T-helper 2 cell treated with Interferon-gamma antibody and Interleukin-4, amounts not matched to agents 100 ng/mL and 5 ng/mL, for 36 hours (primary cell): ENCODE measurements at regions not wholly inside any gene's neighbourhood (a gene's known extent, or its start where the extent isn't known, plus 50 kb on each side); places are given as distances from the start of the nearest gene placed in this dataset.
"Not testable (repeated sequence)": the region's sequence is repeated elsewhere in the genome, so short reads cannot be mapped to it uniquely, and the experiment has no call there.

Source experiments
- intact Hi-C: fragments of 100-400 bp; cut with micrococcal nuclease; formaldehyde crosslinking; loops from one replicate; pipeline ENCODE4 v1.15.1; 2023

GRCh38 chr6:12507636-12508035 is 208.9 kb upstream of the PHACTR1 start:
- intact Hi-C loops: no loop called here

GRCh38 chr6:12508553-12508952 is 208.0 kb upstream of the PHACTR1 start:
- intact Hi-C loops: no loop called here

DNA sequence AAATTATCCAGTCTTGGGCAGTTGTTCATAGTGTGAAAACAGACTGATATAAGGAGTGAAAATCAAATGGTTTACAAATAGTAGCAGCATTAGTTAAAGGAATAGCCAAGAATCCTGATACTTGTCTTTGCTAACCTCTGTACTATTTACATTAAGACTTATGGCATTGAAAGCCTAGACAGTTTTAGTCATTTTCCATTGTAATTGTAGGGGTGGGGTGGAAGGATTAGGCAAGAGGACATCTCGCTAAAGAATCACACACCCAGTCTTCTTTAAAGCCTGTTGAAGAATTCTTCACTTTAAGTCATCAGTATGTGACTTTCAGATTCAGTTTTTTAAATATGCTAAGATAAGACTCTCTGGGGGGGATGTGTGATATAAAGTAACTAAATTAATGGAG is 207.5 kb upstream of the PHACTR1 start:
- intact Hi-C loops: no loop called here

DNA sequence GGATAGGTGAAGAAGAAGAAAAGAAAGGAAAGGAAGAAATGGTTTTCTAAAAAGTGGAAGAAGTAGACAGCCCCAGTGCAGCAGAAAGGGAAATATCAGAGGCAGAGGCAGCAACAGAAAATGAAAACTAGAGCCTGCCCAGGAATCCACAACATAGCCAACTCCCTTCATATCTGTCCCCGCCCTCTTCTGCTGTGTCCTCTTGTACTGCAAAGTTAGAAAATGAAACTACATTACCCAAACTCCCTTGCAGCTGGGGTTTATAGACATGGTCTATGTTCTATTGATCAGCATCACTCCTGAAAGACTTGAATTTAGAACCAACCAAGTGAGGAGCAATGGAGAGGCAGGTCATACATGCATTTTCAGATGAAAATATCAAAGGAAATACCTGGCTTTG is 200.5 kb upstream of the PHACTR1 start:
- intact Hi-C loops: no loop called here

DNA sequence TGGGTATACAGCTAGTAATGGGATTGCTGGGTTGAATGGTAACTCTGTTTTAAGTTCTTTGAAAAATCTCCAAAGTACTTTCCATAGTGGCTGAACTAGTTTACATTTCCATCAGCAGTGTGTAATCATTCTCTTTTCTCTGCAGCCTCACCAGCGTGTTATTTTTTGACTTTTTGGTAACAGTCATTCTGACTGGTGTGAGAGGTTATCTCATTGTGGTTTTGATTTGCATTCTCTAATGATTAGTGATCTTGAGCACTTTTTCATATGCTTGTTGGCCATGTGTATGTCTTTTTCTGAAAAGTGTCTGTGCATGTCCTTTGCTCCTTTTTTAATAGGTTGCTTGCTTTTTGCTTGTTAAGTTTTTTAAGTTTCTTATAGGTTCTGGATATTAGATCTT is 194.2 kb upstream of the PHACTR1 start:
- intact Hi-C loops: no loop called here

GRCh38 chr6:12523726-12524125 is 192.8 kb upstream of the PHACTR1 start:
- intact Hi-C loops: no loop called here

- intact Hi-C loops: no loop called here
Observed at GRCh38 chr6:12525276-12525675, 191.3 kb upstream of the PHACTR1 start.

GRCh38 chr6:12527339-12527738 is 189.2 kb upstream of the PHACTR1 start:
- intact Hi-C loops: no loop called here

DNA sequence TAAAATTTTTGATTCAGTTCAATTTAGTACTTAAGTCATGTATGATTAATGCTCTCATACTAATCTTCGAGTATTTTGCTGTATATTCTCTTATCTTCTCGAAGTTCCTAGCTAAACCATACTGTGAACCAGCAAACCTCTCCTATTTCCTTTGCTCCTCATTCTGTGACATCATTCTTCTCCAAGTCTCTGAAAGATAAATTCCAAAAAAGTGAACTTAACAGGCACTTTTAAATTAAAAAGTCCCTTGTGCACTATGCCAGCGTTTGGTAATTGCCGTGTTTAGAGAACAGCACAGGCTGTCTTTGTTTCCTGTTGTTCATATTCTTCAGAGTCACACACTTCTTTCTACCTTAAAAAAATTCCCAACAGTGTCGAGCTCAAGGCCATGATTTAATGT is 188.4 kb upstream of the PHACTR1 start:
- intact Hi-C loops: no loop called here

DNA sequence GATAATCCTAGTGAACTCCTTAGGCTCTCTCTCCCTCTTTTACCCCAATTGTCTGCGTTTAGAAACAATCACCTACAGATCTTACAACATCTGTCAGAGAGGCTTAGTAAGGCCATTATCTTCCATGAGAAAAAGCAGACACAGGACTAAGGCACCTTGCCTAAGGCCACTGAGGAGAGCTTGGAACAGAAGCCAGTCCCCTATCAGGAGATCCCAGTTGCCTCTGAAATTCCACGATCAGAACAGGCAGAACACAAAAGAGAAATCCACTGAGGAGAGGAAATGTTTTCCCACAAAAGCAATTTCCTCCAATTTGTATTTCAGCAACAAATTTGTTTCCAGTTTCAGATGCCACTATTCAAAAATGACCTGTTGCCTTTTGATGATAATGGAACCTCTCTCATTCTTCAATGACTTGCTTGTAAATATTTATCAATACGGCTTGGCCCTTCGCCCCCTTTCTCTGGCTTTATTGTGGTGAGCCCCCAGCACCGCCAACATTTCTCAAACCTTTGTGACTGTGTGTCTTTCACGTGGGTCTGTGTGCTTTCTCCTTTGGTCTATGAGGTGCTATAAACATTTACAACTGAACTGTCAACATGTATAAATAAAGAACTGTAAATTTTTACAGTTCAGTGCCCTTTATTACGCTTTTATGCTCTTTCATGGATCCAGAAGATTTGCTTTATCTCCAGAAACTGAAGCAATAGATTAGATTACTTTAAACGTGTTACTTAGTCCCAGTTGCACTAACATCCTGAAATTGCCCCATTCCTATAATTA is 187.8 kb upstream of the PHACTR1 start:
- intact Hi-C loops: no loop called here

DNA sequence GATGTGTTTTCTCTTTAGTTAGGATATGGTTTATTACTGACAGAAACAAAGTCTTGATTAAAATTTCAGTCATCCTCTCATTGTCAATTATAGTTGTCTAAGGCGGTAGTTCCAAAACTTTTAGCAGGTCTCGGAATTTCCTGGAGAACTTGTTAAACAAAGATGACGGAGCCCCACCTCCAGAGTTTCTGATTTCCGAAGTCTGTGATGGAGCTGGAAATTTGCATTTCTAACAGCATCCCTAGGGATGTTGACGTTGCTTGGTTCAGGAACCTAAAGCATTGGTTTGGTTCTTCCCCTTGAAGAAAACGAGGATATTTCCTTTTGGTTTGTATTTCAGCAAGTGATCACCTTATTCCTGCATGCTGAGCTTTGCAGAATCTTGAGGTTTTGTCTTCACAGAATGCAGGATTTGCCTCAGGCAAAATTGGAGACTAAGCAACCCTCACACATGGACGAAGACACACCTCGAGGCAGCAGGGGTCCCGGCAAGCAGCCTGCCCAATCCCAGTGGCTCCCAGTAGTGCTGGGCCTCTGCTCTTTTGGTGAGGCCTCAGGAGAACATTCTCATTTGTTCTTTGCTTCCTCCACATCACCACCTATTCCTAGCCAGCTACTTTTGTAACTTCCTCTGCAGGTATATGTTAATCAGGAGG is 187.1 kb upstream of the PHACTR1 start:
- intact Hi-C loops: no loop called here

DNA sequence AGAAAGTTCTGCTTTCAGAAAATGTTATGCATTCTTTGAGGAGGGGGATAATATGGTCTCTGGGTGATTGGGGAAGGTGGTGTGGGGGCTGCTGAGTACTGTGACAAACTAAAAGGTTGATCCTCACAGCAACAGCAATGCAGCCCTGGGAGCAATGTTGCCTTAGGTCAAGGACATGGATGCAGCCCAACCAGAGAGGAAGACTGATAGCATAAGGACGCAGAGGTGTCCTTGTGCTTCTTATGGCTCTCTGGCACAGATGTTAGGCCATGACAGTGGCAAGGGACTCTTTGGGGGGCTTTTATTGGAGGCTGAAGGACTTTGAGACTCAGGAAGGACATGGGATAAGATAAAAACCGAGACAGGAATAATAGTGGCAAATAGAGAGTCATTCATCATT is 186.2 kb upstream of the PHACTR1 start:
- intact Hi-C loops: no loop called here

DNA sequence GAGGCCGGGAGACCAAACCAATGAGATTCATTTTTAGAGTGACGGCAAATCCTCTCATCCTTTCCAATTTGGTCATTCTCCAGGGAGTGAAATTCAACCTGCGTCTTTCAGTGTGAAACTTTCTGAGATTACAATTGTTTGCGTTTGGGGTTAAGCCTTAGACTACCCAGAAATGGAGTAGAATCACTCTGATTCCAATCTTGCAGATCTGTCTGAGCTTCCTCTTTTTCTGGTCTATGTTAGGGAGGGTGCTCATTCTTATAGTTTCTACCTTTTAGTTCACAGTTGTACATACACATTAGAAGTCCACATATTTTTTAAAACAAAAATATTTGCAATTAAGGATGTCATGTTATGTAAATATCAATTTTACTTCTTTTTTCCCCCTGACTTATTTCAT is 183.0 kb upstream of the PHACTR1 start:
- intact Hi-C loops: no loop called here

DNA sequence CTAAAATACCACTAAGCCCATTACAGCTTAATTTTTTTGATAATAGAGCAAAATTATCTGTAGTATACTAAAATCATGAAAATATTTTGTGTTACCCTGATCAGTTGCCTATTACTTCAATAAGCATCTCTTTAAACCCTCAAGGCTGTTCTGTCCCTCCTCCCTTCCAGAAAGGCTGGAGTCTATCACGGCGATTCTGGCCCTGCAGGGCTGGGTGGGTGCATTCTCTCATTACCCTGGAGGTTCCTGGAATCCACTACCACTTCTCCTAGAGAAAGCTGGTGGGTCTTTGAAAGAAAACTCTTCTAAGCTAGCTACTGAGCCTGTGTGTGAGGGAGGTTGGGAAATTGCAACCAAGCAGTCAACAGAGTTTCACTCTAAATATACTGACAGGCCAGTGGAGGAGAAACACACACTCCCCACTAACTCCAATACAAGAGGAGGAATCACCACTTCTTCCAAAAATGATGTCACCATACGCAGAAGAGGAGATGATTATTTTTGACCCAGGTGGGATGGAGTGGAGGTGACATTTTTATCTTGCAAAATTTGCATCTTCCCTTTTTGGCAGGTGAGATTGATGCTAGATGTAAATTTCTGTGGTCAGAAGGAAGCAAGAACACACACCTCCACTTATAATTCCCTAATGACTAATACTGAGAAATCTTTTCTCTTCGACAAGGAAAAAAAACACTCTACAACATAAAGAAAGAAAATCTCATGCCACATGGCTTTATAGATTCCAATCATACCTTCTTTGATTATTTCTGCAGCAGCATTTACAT is 182.3 kb upstream of the PHACTR1 start:
- intact Hi-C loops: no loop called here

DNA sequence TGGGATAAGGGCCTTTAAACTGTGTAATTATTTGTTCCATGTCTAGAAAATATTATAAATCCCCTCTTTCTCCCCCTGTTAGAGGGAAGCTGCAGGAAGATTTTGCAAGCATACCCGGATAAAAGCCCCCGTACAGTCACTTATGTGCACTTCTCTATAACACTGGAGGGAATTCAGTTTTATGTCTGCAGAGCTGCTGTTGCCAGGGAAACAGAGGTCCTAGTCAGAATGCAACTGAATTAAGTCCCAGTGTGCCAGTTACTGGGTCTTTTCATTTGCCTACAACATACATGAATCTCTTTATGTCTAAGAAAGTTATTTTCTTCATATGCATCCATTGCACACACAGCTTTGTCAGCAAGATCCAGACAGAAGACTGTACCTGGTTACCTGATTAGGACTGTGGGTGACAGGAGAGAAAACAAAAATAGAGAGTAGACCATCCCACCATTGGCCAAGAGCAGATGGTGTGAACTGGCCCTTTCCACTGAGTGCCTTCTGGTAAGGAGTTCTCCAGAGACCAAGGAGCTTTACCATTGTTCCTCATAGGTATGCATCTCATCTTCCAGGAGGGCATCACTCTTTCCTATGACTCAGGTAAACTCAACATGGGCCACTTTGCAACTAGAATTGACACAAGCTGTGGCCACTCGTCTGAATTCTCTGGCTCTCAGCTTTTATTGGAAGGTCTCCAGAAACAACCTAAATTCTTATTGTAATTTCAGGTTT is 180.8 kb upstream of the PHACTR1 start:
- intact Hi-C loops: no loop called here

DNA sequence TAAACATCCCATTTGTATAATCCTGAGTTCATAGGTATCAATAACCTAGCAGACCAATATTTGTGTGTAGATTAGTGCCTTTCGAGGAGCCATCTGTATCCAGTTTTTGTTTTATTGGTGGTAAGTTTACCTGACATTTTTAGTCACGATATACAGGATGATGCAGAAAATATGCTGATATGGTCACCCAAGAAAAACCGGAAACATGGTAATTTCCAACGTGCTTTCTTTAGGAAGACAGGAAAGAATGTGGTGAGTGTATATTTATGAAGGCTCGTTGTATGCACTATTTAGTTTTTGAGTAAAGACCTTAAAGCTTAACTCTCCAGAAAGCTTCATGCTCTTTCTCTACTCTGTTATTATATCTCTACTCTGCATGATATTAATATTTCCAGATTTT is 180.2 kb upstream of the PHACTR1 start:
- intact Hi-C loops: no loop called here

DNA sequence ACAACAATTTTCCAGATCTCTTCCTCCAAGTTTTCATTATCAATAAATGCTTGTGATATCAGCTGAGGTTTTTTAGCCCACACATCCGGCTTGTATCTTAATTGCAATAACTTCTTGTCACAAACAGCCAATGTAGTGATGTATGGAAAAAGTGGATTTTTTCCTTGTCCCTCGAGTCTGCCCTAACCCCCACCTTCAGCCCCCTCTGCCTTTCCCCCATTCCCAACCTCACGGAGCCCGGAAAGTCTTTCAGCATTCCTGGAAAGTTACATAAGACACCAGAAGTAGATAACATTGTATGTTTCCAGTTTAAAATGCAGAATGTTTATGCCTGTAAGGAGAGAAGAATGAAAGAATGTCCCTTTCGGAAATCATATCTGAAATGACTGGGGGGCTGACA is 179.2 kb upstream of the PHACTR1 start:
- intact Hi-C loops: no loop called here

GRCh38 chr6:12538881-12539357 is 177.6 kb upstream of the PHACTR1 start:
- intact Hi-C loops: no loop called here

DNA sequence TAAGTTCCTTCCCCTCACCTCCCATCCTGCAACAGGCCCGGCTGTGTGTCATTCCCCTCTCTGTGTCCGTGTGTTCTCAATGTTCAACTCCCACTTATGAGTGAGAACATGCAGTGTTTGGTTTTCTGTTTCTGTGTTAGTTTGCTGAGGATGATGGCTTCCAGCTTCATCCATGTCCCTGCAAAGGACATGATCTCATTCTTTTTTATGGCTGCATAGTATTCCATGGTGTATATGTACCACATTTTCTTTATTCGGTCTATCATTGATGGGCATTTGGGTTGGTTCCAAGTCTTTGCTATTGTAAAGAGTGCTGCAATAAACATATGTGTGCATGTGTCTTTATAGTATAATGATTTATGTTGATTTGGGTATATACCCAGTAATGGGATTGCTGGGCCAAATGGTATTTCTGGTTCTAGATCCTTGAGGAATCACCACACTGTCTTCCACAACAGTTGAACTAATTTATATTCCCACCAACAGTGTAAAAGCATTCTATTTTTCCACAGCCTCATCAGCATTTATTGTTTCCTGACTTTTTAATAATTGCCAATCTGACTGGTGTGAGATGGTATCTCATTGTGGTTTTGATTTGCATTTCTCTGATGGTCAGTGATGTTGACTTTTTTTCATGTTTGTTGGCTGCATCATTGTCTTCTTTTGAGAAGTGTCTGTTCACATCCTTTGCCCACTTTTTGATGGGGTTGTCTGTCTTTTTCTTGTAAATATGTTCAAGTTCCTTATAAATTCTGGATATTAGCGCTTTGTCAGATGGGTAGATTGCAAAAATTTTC is 174.1 kb upstream of the PHACTR1 start:
- intact Hi-C loops: not testable (repeated sequence)

GRCh38 chr6:12543953-12544352 is 172.6 kb upstream of the PHACTR1 start:
- intact Hi-C loops: no loop called here
